Astrocyte (in vitro differentiated cells and primary cell): ENCODE measurements at regions not wholly inside any gene's neighbourhood (a gene's known extent, or its start where the extent isn't known, plus 50 kb on each side); places are given as distances from the start of the nearest gene placed in this dataset.

Experiments used
- CTCF ChIP-seq: IDR thresholded peaks from 2 replicates; pipeline ENCODE4 v1.5.1; 2011; ENCODE audit warnings: low read depth, mild to moderate bottlenecking, inconsistent platforms, low read length, moderate library complexity; ENCODE audit not compliant: insufficient read depth
- EZH2 ChIP-seq: IDR thresholded peaks from 2 replicates; pipeline ENCODE4 v1.6.1; 2012; ENCODE audit warnings: mild to moderate bottlenecking, low read length, inconsistent platforms; ENCODE audit not compliant: insufficient read depth

GRCh38 chr3:178275311-178275710 is 260.9 kb upstream of the KCNMB2 start:
- no peak for TF ChIP-seq CTCF
- TF ChIP-seq EZH2, result no peak
